ENCODE measurements at regions not wholly inside any gene's neighbourhood (a gene's known extent, or its start where the extent isn't known, plus 50 kb on each side); places are given as distances from the start of the nearest gene placed in this dataset.
"Not testable (repeated sequence)": the region's sequence is repeated elsewhere in the genome, so short reads cannot be mapped to it uniquely, and the experiment has no call there.

DNA sequence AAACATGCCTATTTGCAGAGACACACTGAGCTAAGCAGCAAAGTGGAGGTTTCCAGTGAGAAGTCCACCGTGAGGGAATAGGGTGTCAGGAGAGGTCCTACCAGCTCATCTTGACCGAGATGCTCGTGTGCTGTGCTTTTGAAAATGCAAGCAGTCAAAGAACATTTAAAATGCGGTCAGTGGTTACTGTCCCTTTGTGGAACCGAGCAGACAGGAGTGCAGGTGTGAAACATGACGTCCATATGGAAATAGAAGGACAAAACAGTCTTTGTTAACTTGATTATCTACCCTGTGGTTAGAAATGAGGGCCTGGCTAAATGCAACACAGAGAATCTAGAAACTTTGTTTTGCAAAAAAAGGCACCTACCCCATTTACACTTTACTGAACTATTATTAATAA, 473.3 kb downstream of the SPATA31A6 start:
- not testable (repeated sequence) for DNase-seq (ENCODE audit: low read depth); H3K4me3 ChIP-seq (ENCODE audit: low read length)

GRCh38 chr9:42657496-42657895, 474.0 kb downstream of the SPATA31A6 start:
- not testable (repeated sequence) for H3K4me3 ChIP-seq (ENCODE audit: low read length); DNase-seq (ENCODE audit: low read depth)

DNA sequence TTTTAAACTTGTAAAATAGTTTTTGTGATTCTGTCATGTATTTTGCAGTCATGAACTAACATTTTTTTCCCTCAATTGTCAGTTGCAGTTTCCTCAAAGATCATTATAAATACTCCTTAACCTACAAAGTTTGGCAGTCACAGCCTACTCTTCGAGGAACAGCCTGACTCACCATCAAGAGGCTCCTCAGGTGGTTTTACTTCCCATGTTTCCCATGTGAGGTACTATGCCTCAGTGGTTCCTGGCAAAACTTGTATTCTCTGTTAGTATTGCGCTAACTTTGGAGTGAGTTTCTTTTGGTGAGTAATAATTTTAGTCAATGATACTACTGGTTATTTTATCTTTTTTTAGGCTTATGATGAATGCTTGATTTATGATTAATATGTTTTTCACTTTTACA, 513.7 kb downstream of the SPATA31A6 start:
- DNase-seq (ENCODE audit: low read depth); H3K4me3 ChIP-seq (ENCODE audit: low read length): not testable (repeated sequence)

DNA sequence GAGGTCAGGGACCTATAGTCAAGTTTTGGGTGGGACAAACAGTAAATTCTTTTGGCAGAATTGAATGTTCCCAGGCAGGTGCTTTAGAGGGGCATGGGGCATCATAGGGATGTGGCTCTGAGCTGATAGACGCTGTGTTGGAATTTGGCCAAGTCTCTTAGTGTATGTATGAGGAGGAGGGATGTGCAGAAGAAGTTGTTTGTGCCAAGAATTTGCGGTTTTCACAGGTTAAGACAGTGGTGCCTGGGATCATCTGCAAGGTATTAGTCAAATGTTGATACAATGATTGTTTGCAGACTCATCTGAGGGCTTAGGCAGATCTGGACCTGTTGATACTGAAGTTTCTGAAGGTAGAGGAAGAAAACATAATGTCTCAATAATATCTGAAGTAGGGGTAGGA, 519.4 kb downstream of the SPATA31A6 start:
- not testable (repeated sequence) for H3K4me3 ChIP-seq (ENCODE audit: low read length); DNase-seq (ENCODE audit: low read depth)

GRCh38 chr9:42724841-42725835, 541.7 kb downstream of the SPATA31A6 start:
- not testable (repeated sequence) for DNase-seq (ENCODE audit: low read depth); H3K4me3 ChIP-seq (ENCODE audit: low read length)

- peak; percentile 4 for DNase-seq (ENCODE audit: low read depth)
- TF ChIP-seq CTCF (conservative IDR thresholded peaks at IDR 0.05; ENCODE audit: low read depth, low read length): peak; percentile 65
- H3K4me3 ChIP-seq (ENCODE audit: low read length): not testable (repeated sequence)
Observed at GRCh38 chr9:42743030-42743814, 559.8 kb downstream of the SPATA31A6 start.

DNA sequence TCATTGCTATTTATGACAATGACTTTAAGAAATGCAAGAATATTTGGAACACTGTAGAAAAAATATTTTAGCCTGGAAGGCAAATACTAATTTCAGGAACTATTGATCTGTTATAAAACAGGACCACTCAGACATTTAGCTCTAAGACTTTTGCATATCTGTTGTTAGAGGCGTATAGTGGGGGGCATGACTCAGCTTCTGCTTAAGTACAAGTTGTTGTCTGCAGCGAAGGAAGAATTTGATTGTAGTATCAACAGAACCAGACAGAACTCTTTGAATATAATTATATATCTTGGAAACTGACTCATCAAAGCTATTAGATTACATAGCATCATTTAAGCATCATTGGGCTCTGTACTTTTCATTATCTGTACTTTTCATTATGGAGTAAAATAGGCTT, 573.8 kb downstream of the SPATA31A6 start:
- not testable (repeated sequence) for H3K4me3 ChIP-seq (ENCODE audit: low read length); DNase-seq (ENCODE audit: low read depth)

DNA sequence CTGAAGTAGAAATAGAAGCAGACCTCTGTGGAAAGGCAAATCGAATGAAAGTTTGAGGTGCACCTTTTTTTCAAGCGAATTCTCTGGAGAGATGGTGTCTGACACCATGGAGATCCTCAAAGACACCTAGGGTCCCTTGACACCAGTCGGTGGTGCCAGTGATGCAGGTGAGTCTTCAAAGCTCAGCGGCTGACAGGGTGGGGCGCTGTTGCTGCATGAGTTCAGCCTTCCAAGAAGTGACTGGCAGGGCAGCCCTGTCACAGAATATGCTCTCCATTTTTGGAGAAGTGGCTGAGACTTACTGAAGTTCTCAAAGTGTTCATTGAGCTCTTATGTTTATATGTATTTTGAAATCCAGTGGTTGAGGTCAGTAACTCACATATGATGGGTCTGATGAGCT, 575.9 kb downstream of the SPATA31A6 start:
- DNase-seq (ENCODE audit: low read depth); H3K4me3 ChIP-seq (ENCODE audit: low read length): not testable (repeated sequence)

- H3K4me3 ChIP-seq (ENCODE audit: low read length); DNase-seq (ENCODE audit: low read depth): not testable (repeated sequence)
Observed at GRCh38 chr9:42782201-42782600, 598.7 kb downstream of the SPATA31A6 start.

DNA sequence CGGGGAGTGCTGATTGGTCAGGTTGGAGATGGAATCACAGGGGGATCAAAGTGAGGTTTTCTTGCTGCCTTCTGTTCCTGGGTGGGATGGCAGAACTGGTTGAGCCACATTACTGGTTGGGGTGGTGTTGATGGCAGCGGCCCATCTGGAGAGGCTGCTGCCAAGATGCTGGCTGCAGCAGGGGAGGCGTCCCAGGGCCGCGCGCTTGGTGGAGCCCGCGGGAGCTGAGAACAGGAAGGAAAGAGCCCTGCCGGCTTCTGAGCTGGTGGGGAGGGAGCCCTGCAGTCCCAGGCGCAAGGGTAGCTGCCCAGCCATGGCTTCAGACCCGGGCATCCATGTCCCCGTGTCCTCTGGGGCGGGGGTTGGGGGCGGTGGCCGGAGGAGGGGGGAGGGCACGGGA, 609.3 kb downstream of the SPATA31A6 start:
- not testable (repeated sequence) for H3K4me3 ChIP-seq (ENCODE audit: low read length); DNase-seq (ENCODE audit: low read depth)

GRCh38 chr9:42798571-42798970, 615.1 kb downstream of the SPATA31A6 start:
- H3K4me3 ChIP-seq (ENCODE audit: low read length); DNase-seq (ENCODE audit: low read depth): not testable (repeated sequence)
- peak; percentile 10 for TF ChIP-seq CTCF (conservative IDR thresholded peaks at IDR 0.05; ENCODE audit: low read depth, low read length)

DNA sequence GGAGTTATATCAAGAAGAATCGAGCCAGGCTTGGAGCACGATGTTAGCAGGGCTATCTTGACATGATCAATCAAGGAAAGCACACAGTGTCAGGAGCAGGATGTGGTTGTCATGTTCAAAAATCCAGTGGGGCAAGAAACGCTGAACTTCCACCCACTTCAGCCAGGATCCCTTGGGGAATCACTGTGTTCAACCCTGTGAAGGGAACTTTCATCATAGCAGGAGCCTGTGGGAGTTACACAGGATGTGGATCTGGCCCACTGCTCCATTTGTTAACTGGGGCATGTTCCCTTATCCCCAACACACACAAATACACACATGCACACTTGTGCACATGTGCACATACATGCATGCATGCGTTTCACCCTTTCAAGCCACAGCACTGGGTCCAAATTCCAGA, 619.3 kb downstream of the SPATA31A6 start:
- not testable (repeated sequence) for DNase-seq (ENCODE audit: low read depth); H3K4me3 ChIP-seq (ENCODE audit: low read length)

GRCh38 chr9:42806674-42807073, 623.2 kb downstream of the SPATA31A6 start:
- not testable (repeated sequence) for DNase-seq (ENCODE audit: low read depth); H3K4me3 ChIP-seq (ENCODE audit: low read length)

DNA sequence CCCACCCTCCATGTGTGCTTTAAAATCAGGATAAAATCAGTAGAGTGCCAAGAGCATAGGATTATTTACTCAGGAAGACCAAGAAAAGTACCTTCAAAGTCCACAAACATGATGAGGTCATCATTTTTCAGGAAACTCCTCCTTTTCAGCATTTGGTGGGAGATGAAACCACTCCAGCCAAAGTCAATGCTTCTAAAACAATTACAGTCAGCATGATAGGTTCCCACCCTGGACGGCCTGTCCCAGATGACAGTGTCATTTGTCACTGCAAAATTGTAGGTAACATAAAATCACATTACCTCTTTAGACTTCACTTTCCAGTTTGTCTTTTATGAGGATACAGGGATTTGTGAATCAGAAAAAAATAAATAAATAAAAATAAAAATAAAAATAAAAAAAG, 638.0 kb downstream of the SPATA31A6 start:
- DNase-seq (ENCODE audit: low read depth); H3K4me3 ChIP-seq (ENCODE audit: low read length): not testable (repeated sequence)

GRCh38 chr9:42848156-42848555, 664.7 kb downstream of the SPATA31A6 start:
- not testable (repeated sequence) for H3K4me3 ChIP-seq (ENCODE audit: low read length); DNase-seq (ENCODE audit: low read depth)

DNA sequence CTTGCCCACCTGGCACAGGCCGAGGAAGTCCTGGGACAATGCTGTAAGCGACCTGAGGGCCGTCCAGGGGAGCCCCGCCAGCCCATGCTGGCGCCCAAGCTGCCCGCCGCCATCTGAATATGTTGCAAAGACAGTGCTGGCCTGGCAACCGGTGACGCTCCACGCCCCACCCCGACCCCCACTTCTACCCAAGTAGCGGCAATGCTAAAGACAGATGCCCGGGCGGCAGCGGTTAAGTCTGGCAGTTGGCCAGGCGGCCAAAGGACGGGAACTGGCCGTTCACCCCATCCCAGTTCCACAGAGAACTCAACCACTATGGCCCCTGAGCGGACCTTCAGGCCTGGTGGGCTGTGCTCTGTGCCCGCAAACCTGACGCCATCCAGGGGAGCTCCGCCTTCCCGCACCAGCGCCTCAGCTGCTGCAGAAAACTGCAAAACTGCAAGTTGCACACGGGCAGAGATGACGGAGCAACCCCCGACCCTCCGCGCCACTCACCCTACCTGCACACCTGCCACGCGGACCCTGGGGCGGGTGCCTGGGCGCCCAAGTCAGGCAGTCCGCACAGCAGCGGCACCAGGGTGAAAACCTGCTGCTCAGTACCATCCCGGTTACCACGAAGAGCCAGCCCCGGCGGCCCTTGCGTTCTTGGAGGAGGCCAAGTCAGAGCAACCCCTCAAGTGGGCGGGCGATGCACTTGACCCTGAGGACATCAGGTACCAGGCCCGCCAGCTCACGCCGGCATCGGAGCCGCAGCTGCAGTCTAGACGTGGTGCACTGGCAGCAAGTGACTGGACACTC, 667.6 kb downstream of the SPATA31A6 start:
- not testable (repeated sequence) for DNase-seq (ENCODE audit: low read depth)

More for the DNA sequence above, 667.6 kb downstream of the SPATA31A6 start:
- not testable (repeated sequence) for H3K4me3 ChIP-seq (ENCODE audit: low read length)

All from retinal pigment epithelial cell (primary cell).